Type B pancreatic cell (in vitro differentiated cells): ENCODE measurements at regions not wholly inside any gene's neighbourhood (a gene's known extent, or its start where the extent isn't known, plus 50 kb on each side); places are given as distances from the start of the nearest gene placed in this dataset.

ENCODE experiments used
- DNase-seq: peaks from one replicate; pipeline ENCODE4 v3.0.0; 2021; ENCODE audit warnings: mixed read lengths; ENCODE audit not compliant: unreplicated experiment; ENCODE audit errors: extremely low spot score
- H3K27ac Mint-ChIP-seq: 2 replicates; pipeline ENCODE4 v1.8.0; 2021; ENCODE audit warnings: mild to moderate bottlenecking, mixed read lengths
- H3K27me3 Mint-ChIP-seq: 2 replicates; pipeline ENCODE4 v1.8.0; 2021; ENCODE audit warnings: mixed read lengths
- H3K36me3 Mint-ChIP-seq: 2 replicates; pipeline ENCODE4 v1.8.0; 2021; ENCODE audit warnings: mixed read lengths
- H3K4me1 Mint-ChIP-seq: one replicate; pipeline ENCODE4 v1.8.0; 2021; ENCODE audit warnings: mixed read lengths; ENCODE audit not compliant: unreplicated experiment
- H3K4me3 Mint-ChIP-seq: 2 replicates; pipeline ENCODE4 v1.8.0; 2021; ENCODE audit warnings: mild to moderate bottlenecking, mixed read lengths
- H3K9me3 Mint-ChIP-seq: 2 replicates; pipeline ENCODE4 v1.8.0; 2021; ENCODE audit warnings: mixed read lengths
- TF ChIP-seq, protein P1 (sequence below): fragments of 200-600 bp; sonication (generic); conservative IDR thresholded peaks from 2 replicates; pipeline ENCODE4 v1.5.0; 2021; ENCODE audit warnings: antibody characterized with exemption, mild to moderate bottlenecking

DNA sequence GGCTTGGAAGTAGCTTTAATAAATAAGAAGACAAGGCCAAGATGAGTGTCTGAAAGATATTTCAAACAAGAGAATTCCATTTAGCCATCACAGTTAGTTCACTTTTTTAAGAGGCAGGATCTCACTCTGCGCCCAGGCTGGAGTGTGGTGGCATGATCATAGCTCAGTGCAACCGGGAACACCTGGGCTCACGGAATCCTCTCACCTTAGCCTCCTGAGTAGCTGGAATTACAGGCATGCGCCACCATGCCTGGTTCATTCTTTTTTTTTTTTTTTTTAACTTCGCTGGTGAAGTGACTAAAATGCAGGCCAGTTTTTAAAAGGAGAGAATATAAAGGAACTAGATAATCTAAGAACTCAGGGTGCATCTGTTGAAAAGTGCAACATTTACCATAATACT is 200.3 kb downstream of the KCTD12 start:
- Mint-ChIP-seq H3K36me3 (no peaks in the 10 kb centered on the region), H3K27me3 (no peaks in the 10 kb centered on the region), H3K4me3 (no peak overlapping the region), H3K4me1 (peaks cover 16% of the 10 kb centered on the region), H3K27ac (no peak overlapping the region), H3K9me3 (peaks cover 8% of the 10 kb centered on the region)
- TF ChIP-seq, protein P1, sequence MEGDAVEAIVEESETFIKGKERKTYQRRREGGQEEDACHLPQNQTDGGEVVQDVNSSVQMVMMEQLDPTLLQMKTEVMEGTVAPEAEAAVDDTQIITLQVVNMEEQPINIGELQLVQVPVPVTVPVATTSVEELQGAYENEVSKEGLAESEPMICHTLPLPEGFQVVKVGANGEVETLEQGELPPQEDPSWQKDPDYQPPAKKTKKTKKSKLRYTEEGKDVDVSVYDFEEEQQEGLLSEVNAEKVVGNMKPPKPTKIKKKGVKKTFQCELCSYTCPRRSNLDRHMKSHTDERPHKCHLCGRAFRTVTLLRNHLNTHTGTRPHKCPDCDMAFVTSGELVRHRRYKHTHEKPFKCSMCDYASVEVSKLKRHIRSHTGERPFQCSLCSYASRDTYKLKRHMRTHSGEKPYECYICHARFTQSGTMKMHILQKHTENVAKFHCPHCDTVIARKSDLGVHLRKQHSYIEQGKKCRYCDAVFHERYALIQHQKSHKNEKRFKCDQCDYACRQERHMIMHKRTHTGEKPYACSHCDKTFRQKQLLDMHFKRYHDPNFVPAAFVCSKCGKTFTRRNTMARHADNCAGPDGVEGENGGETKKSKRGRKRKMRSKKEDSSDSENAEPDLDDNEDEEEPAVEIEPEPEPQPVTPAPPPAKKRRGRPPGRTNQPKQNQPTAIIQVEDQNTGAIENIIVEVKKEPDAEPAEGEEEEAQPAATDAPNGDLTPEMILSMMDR: no peak
- DNase-seq: no peak

DNA sequence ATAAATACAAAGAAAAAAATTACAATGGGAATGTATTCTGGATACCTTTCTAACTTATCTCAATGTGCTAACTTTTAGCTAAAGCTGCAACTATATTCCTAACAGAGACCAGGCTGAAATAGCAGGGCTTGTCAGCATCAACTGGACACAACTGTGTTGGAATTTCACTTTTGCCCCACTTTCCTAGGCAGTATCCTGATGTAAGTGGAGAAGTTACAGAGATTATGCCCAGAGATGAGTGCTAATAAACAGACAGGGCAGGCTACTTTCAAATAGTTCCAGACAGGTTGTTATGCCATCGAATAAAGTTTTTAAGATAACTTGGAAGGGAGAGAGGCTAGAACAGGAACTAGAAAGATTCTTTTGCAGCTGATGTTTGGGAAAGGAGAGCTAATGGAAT is 201.9 kb downstream of the KCTD12 start:
- no peak for DNase-seq
- peaks cover 3% of the 10 kb centered on the region for H3K9me3 Mint-ChIP-seq
- TF ChIP-seq, protein P1: no peak
- no peak overlapping the region for H3K27ac Mint-ChIP-seq
- no peak overlapping the region for H3K4me3 Mint-ChIP-seq
- peaks cover 16% of the 10 kb centered on the region for H3K4me1 Mint-ChIP-seq
- no peaks in the 10 kb centered on the region for H3K27me3 Mint-ChIP-seq
- H3K36me3 Mint-ChIP-seq: no peaks in the 10 kb centered on the region

DNA sequence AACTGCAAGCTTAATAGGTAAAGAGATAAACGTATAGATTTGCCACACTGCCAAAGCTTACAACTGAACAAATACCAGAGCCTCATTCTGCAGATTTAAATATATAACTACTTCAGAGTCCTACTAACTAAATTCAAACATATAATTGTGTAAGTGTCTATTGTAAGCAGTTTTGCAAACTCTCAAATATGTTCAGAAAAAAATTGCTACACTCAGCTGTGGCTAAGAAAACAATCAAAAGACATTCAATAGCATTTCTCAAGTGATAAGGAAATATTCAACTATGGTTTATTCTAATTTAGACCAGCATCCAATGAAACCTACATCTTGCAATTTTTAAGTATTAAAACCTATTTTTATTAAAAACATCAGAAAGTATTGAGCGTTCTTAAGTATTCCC is 202.4 kb downstream of the KCTD12 start:
- Mint-ChIP-seq H3K9me3 (no peaks in the 10 kb centered on the region), H3K27ac (no peak overlapping the region)
- DNase-seq: no peak

DNA sequence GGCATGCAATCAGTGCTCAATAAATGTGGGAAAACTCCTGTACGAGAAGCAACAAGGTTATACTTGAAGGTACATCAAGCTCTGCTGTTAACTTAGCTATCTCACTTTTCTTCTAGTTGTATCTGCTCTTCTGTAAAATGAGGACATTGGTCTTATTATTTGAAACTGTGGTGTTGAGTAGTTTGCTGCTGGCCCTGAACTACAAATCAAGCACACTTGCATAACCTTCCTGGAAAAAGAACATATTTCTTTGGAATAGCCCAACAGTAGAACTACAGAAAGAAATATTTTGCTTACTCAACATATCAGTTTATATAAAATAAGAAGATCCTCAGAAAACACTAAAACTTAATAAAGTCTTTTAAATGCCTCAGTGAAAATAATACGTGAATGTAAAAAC is 203.0 kb downstream of the KCTD12 start:
- TF ChIP-seq, protein P1: no peak
- Mint-ChIP-seq H3K9me3 (no peaks in the 10 kb centered on the region), H3K4me3 (no peak overlapping the region), H3K27ac (no peak overlapping the region), H3K36me3 (no peaks in the 10 kb centered on the region), H3K27me3 (no peaks in the 10 kb centered on the region), H3K4me1 (peaks cover 16% of the 10 kb centered on the region)
- no peak for DNase-seq

More for the DNA sequence above, 202.4 kb downstream of the KCTD12 start:
- no peak overlapping the region for H3K4me3 Mint-ChIP-seq
- peaks cover 16% of the 10 kb centered on the region for H3K4me1 Mint-ChIP-seq
- H3K27me3 Mint-ChIP-seq: no peaks in the 10 kb centered on the region
- no peaks in the 10 kb centered on the region for H3K36me3 Mint-ChIP-seq
- TF ChIP-seq, protein P1: no peak

DNA sequence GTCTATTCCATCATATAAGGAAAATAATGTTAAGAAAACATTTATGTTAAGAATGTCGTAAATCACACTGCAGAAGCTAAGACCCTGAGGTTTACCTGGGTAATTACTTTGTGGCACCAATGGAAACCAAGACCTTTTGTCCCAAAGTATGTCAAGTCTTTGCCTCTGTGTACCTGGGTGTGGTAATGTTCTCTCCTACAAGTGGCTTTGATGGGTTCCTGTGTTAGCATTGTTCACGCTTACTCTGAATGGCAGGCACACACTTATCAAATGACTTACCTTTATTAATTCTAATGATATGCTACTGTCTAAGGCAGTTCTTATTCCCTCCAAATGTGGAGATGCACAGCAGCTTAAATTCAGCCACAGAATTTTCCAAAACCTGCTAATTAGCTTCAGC is 206.1 kb downstream of the KCTD12 start:
- H3K36me3 Mint-ChIP-seq: no peaks in the 10 kb centered on the region
- DNase-seq: no peak
- H3K9me3 Mint-ChIP-seq: no peaks in the 10 kb centered on the region
- peaks cover 15% of the 10 kb centered on the region for H3K4me1 Mint-ChIP-seq
- H3K27me3 Mint-ChIP-seq: no peaks in the 10 kb centered on the region
- no peak overlapping the region for H3K4me3 Mint-ChIP-seq
- no peak overlapping the region for H3K27ac Mint-ChIP-seq
- TF ChIP-seq, protein P1: no peak

DNA sequence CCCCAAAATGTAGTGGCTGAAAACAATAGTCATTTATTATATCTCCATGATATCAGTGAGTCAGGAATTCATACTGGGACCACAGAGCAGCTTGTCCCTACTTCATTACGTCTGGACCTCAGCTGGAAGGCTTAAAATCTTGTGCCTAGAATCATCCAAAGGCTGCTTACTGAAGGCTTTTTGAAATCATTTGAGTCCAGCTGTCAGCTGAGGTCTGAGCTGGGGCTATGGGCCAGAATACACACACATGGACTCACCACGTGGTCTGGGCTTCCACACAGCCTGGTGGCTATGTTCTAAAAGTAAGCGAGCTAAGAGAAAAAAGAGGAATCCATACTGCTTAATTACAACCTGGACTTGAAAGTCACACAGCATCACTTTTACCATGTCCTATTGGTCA is 209.2 kb downstream of the KCTD12 start:
- Mint-ChIP-seq H3K27ac (no peak overlapping the region), H3K4me3 (no peak overlapping the region), H3K36me3 (no peaks in the 10 kb centered on the region), H3K9me3 (no peaks in the 10 kb centered on the region), H3K4me1 (no peaks in the 10 kb centered on the region), H3K27me3 (no peaks in the 10 kb centered on the region)
- no peak for DNase-seq
- TF ChIP-seq, protein P1: no peak
